Neural progenitor cell (in vitro differentiated cells): ENCODE measurements at regions not wholly inside any gene's neighbourhood (a gene's known extent, or its start where the extent isn't known, plus 50 kb on each side); places are given as distances from the start of the nearest gene placed in this dataset.

Source experiments
- DNase-seq: peaks from one replicate; pipeline ENCODE4 v3.0.0-alpha.2; 2016; ENCODE audit warnings: low spot score
- H2AFZ ChIP-seq: fragments of 200-600 bp; sonication (generic); replicated peaks from 2 replicates; pipeline ENCODE4 v1.6.1; 2016; ENCODE audit warnings: antibody characterized with exemption
- H3F3A ChIP-seq: fragments of 200-600 bp; sonication (generic); 2 replicates; pipeline ENCODE4 v1.6.1; 2016; ENCODE audit warnings: antibody characterized with exemption, low read depth
- H3K27ac ChIP-seq: fragments of 200-600 bp; sonication (generic); 2 replicates; pipeline ENCODE4 v1.5.1; 2016; ENCODE audit warnings: mild to moderate bottlenecking
- H3K27me3 ChIP-seq: fragments of 200-600 bp; sonication (generic); 2 replicates; pipeline ENCODE4 v1.6.1; 2016; ENCODE audit warnings: mild to moderate bottlenecking, moderate library complexity
- H3K36me3 ChIP-seq: fragments of 200-600 bp; sonication (generic); 2 replicates; pipeline ENCODE4 v1.5.1; 2016
- H3K4me1 ChIP-seq: fragments of 200-600 bp; sonication (generic); 2 replicates; pipeline ENCODE4 v1.6.1; 2016; ENCODE audit warnings: mixed run types
- H3K4me2 ChIP-seq: fragments of 200-600 bp; sonication (generic); 2 replicates; pipeline ENCODE4 v1.6.1; 2016
- H3K4me3 ChIP-seq: fragments of 200-600 bp; sonication (generic); 2 replicates; pipeline ENCODE4 v1.5.1; 2016
- H3K79me2 ChIP-seq: fragments of 200-600 bp; sonication (generic); 2 replicates; pipeline ENCODE4 v1.6.1; 2016; ENCODE audit warnings: low read depth
- H3K9ac ChIP-seq: fragments of 200-600 bp; sonication (generic); 2 replicates; pipeline ENCODE4 v1.6.1; 2016
- H3K9me3 ChIP-seq: fragments of 200-600 bp; sonication (generic); 2 replicates; pipeline ENCODE4 v1.5.1; 2016; ENCODE audit warnings: low read depth
- H4K20me1 ChIP-seq: fragments of 200-600 bp; sonication (generic); 2 replicates; pipeline ENCODE4 v1.6.1; 2016; ENCODE audit warnings: low read depth
- H3K27ac Mint-ChIP-seq: 3 replicates; pipeline ENCODE4 v1.8.0; 2021; ENCODE audit warnings: mixed read lengths
- H3K27me3 Mint-ChIP-seq: 2 replicates; pipeline ENCODE4 v1.8.0; 2022; ENCODE audit warnings: low read depth, mild to moderate bottlenecking, inconsistent platforms, moderate library complexity, mixed read lengths; ENCODE audit not compliant: insufficient read depth
- H3K36me3 Mint-ChIP-seq: 3 replicates; pipeline ENCODE4 v1.8.0; 2021; ENCODE audit warnings: mixed read lengths
- H3K4me1 Mint-ChIP-seq: 3 replicates; pipeline ENCODE4 v1.8.0; 2021; ENCODE audit warnings: mixed read lengths
- H3K4me3 Mint-ChIP-seq: 3 replicates; pipeline ENCODE4 v1.8.0; 2021; ENCODE audit warnings: mild to moderate bottlenecking, moderate library complexity, mixed read lengths
- H3K9me3 Mint-ChIP-seq: 3 replicates; pipeline ENCODE4 v1.8.0; 2020; ENCODE audit warnings: mixed read lengths
- EZH2 ChIP-seq: fragments of 200-600 bp; sonication (generic); IDR thresholded peaks from 2 replicates; pipeline ENCODE4 v1.6.1; 2017; ENCODE audit warnings: antibody characterized with exemption, mild to moderate bottlenecking, moderate library complexity
- EZH2phosphoT487 ChIP-seq: fragments of 200-600 bp; sonication (generic); IDR thresholded peaks from 2 replicates; pipeline ENCODE4 v1.6.1; 2017; ENCODE audit warnings: antibody characterized with exemption
- TF ChIP-seq, protein P1 (sequence below): fragments of 200-600 bp; sonication (generic); IDR thresholded peaks from 2 replicates; pipeline ENCODE4 v1.5.1; 2017; ENCODE audit warnings: antibody characterized with exemption, mild to moderate bottlenecking

GRCh38 chr3:145013931-145014330, 1042.3 kb downstream of the DIPK2A start:
- Mint-ChIP-seq H3K4me1 (no peaks in the 10 kb centered on the region), H3K9me3 (no peaks in the 10 kb centered on the region), H3K36me3 (no peaks in the 10 kb centered on the region), H3K27ac (no peak overlapping the region), H3K4me3 (no peak overlapping the region), H3K27me3 (no peaks in the 10 kb centered on the region)
- Histone ChIP-seq H3K36me3 (no peaks in the 10 kb centered on the region), H3K27ac (no peak overlapping the region), H3K9me3 (no peaks in the 10 kb centered on the region), H3K4me2 (no peak overlapping the region), H3K79me2 (no peaks in the 10 kb centered on the region), H3K9ac (no peak overlapping the region), H3K4me1 (no peaks in the 10 kb centered on the region), H3K27me3 (no peaks in the 10 kb centered on the region), H2AFZ (no peak overlapping the region), H3F3A (no peaks in the 10 kb centered on the region), H4K20me1 (no peaks in the 10 kb centered on the region), H3K4me3 (no peak overlapping the region)
- no peak for DNase-seq
- TF ChIP-seq, protein P1, sequence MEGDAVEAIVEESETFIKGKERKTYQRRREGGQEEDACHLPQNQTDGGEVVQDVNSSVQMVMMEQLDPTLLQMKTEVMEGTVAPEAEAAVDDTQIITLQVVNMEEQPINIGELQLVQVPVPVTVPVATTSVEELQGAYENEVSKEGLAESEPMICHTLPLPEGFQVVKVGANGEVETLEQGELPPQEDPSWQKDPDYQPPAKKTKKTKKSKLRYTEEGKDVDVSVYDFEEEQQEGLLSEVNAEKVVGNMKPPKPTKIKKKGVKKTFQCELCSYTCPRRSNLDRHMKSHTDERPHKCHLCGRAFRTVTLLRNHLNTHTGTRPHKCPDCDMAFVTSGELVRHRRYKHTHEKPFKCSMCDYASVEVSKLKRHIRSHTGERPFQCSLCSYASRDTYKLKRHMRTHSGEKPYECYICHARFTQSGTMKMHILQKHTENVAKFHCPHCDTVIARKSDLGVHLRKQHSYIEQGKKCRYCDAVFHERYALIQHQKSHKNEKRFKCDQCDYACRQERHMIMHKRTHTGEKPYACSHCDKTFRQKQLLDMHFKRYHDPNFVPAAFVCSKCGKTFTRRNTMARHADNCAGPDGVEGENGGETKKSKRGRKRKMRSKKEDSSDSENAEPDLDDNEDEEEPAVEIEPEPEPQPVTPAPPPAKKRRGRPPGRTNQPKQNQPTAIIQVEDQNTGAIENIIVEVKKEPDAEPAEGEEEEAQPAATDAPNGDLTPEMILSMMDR: no peak
- no peak for TF ChIP-seq EZH2
- TF ChIP-seq EZH2phosphoT487: no peak

DNA sequence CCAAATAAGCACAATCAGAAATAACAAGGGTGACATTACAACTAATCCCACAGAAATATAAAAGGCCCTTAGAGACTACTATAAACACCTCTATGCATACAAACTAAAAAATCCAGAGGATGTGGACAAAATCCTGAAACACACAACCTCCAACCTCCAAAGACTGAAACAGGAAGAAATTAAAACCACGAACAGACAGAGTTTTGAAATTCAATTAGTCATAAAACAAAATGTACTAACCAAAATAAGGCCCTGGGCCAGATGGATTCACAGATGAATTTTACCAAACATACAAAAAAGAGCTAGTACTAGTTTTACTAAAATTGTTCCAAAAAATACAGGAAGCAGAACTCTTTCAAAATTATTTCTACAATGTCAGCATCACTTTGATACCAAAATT, 1043.6 kb downstream of the DIPK2A start:
- Histone ChIP-seq H3K9ac (no peak overlapping the region), H3K79me2 (no peaks in the 10 kb centered on the region), H3K4me2 (no peak overlapping the region), H3F3A (no peaks in the 10 kb centered on the region), H3K9me3 (no peaks in the 10 kb centered on the region), H2AFZ (no peak overlapping the region), H3K27me3 (no peaks in the 10 kb centered on the region), H3K27ac (no peak overlapping the region), H3K4me3 (no peak overlapping the region), H3K36me3 (no peaks in the 10 kb centered on the region), H4K20me1 (no peaks in the 10 kb centered on the region), H3K4me1 (no peaks in the 10 kb centered on the region)
- Mint-ChIP-seq H3K4me3 (no peak overlapping the region), H3K9me3 (no peaks in the 10 kb centered on the region), H3K27me3 (no peaks in the 10 kb centered on the region), H3K4me1 (no peaks in the 10 kb centered on the region), H3K27ac (no peak overlapping the region), H3K36me3 (no peaks in the 10 kb centered on the region)
- no peak for DNase-seq
- TF ChIP-seq EZH2phosphoT487: no peak
- no peak for TF ChIP-seq EZH2

GRCh38 chr3:145017959-145018358, 1046.3 kb downstream of the DIPK2A start:
- TF ChIP-seq EZH2 (no peak), EZH2phosphoT487 (no peak)
- TF ChIP-seq, protein P1: no peak
- H3F3A ChIP-seq: no peaks in the 10 kb centered on the region
- H3K27me3 ChIP-seq: no peaks in the 10 kb centered on the region
- Mint-ChIP-seq H3K4me1 (no peaks in the 10 kb centered on the region), H3K4me3 (no peak overlapping the region), H3K27ac (no peak overlapping the region), H3K36me3 (no peaks in the 10 kb centered on the region), H3K27me3 (no peaks in the 10 kb centered on the region), H3K9me3 (no peaks in the 10 kb centered on the region)
- no peaks in the 10 kb centered on the region for H4K20me1 ChIP-seq
- no peak overlapping the region for H2AFZ ChIP-seq
- DNase-seq: no peak
- no peaks in the 10 kb centered on the region for H3K9me3 ChIP-seq
- no peaks in the 10 kb centered on the region for H3K4me1 ChIP-seq
- no peak overlapping the region for H3K4me2 ChIP-seq
- no peaks in the 10 kb centered on the region for H3K36me3 ChIP-seq
- no peak overlapping the region for H3K27ac ChIP-seq
- no peak overlapping the region for H3K9ac ChIP-seq
- H3K79me2 ChIP-seq: no peaks in the 10 kb centered on the region
- no peak overlapping the region for H3K4me3 ChIP-seq

DNA sequence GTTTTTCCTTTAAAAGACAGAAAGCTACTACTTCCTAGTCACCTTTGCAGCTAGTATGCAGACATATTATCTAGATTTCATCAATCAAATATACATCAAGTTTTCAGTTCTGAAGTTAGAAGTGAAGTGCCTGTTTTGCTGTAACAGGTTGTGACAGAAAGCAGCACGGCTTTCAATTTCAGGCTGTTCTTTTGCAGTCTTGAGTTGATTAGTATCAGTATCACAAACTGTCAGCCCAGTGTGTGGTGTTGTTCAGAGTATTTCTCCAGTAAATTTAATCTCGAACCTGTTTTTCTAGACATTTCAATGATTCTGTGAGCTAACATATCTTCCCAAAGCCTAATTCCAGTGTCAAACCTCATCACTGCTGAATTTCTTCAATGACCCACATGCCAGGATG, 1050.8 kb downstream of the DIPK2A start:
- no peak overlapping the region for H3K4me3 ChIP-seq
- H4K20me1 ChIP-seq: no peaks in the 10 kb centered on the region
- no peaks in the 10 kb centered on the region for H3F3A ChIP-seq
- H3K27me3 Mint-ChIP-seq: no peaks in the 10 kb centered on the region
- H3K27ac Mint-ChIP-seq: no peak overlapping the region
- H3K9me3 ChIP-seq: no peaks in the 10 kb centered on the region
- H3K9me3 Mint-ChIP-seq: peaks cover 5% of the 10 kb centered on the region
- no peak overlapping the region for H3K4me3 Mint-ChIP-seq
- H3K4me1 Mint-ChIP-seq: no peaks in the 10 kb centered on the region
- no peak overlapping the region for H3K9ac ChIP-seq
- H2AFZ ChIP-seq: no peak overlapping the region
- no peaks in the 10 kb centered on the region for H3K4me1 ChIP-seq
- no peaks in the 10 kb centered on the region for H3K36me3 ChIP-seq
- DNase-seq: no peak
- H3K27ac ChIP-seq: no peak overlapping the region
- H3K36me3 Mint-ChIP-seq: no peaks in the 10 kb centered on the region
- TF ChIP-seq, protein P1: no peak
- no peak for TF ChIP-seq EZH2phosphoT487
- no peak for TF ChIP-seq EZH2
- H3K27me3 ChIP-seq: no peaks in the 10 kb centered on the region
- no peak overlapping the region for H3K4me2 ChIP-seq
- no peaks in the 10 kb centered on the region for H3K79me2 ChIP-seq
